Activated CD8-positive, alpha-beta T cell treated with anti-CD3 and anti-CD28 coated beads for 36 hours (primary cell): ENCODE measurements at regions not wholly inside any gene's neighbourhood (a gene's known extent, or its start where the extent isn't known, plus 50 kb on each side); places are given as distances from the start of the nearest gene placed in this dataset.

Source experiments
- ATAC-seq: fragments of 200-7000 bp; cut with Tn5 transposase; one replicate; pipeline ENCODE4 v1.10.0; 2021; ENCODE audit warnings: mild to moderate bottlenecking, moderate library complexity
- CTCF ChIA-PET: fragments of 350-600 bp; sonication (Branson Sonifier 250); formaldehyde crosslinking; loops from one replicate; lab custom pipeline; 2021; ENCODE audit warnings: antibody characterized with exemption; lab: Charles Lee
- POLR2A ChIA-PET: fragments of 350-600 bp; sonication (Branson Sonifier 250); formaldehyde crosslinking; loops from one replicate; lab custom pipeline; 2021; ENCODE audit warnings: antibody characterized with exemption; lab: Charles Lee
- DNase-seq: peaks from one replicate; pipeline ENCODE4 v3.0.0-alpha.2; 2020
- H3K27ac Mint-ChIP-seq: one replicate; pipeline ENCODE4 v1.8.0; 2021; ENCODE audit warnings: mild to moderate bottlenecking, mixed read lengths
- H3K27me3 Mint-ChIP-seq: one replicate; pipeline ENCODE4 v1.8.0; 2021; ENCODE audit warnings: mixed read lengths
- H3K36me3 Mint-ChIP-seq: one replicate; pipeline ENCODE4 v1.8.0; 2021; ENCODE audit warnings: low read depth, mixed read lengths
- H3K4me1 Mint-ChIP-seq: one replicate; pipeline ENCODE4 v1.8.0; 2021; ENCODE audit warnings: low read depth, mixed read lengths
- H3K4me3 Mint-ChIP-seq: one replicate; pipeline ENCODE4 v1.8.0; 2021; ENCODE audit warnings: mild to moderate bottlenecking, moderate library complexity, mixed read lengths
- H3K9me3 Mint-ChIP-seq: one replicate; pipeline ENCODE4 v1.8.0; 2021; ENCODE audit warnings: mixed read lengths
- intact Hi-C: fragments of 100-400 bp; cut with micrococcal nuclease; formaldehyde crosslinking; loops from one replicate; pipeline ENCODE4 v1.10.0; 2022
- TF ChIP-seq, protein P1 (sequence below): fragments of 200-600 bp; IDR thresholded peaks from one replicate; pipeline ENCODE4 v1.8.0; 2022; ENCODE audit warnings: antibody characterized with exemption, mild to moderate bottlenecking

- CTCF ChIA-PET: no interaction called here
- no peaks in the 10 kb centered on the region for H3K36me3 Mint-ChIP-seq
- POLR2A ChIA-PET: no interaction called here
- no peak for ATAC-seq
- intact Hi-C loops: no loop called here
- no peak overlapping the region for H3K27ac Mint-ChIP-seq
- no peaks in the 10 kb centered on the region for H3K4me1 Mint-ChIP-seq
- H3K4me3 Mint-ChIP-seq: no peak overlapping the region
- DNase-seq: no peak
- H3K27me3 Mint-ChIP-seq: peaks cover 2% of the 10 kb centered on the region
- H3K9me3 Mint-ChIP-seq: peaks cover 6% of the 10 kb centered on the region
- TF ChIP-seq, protein P1, sequence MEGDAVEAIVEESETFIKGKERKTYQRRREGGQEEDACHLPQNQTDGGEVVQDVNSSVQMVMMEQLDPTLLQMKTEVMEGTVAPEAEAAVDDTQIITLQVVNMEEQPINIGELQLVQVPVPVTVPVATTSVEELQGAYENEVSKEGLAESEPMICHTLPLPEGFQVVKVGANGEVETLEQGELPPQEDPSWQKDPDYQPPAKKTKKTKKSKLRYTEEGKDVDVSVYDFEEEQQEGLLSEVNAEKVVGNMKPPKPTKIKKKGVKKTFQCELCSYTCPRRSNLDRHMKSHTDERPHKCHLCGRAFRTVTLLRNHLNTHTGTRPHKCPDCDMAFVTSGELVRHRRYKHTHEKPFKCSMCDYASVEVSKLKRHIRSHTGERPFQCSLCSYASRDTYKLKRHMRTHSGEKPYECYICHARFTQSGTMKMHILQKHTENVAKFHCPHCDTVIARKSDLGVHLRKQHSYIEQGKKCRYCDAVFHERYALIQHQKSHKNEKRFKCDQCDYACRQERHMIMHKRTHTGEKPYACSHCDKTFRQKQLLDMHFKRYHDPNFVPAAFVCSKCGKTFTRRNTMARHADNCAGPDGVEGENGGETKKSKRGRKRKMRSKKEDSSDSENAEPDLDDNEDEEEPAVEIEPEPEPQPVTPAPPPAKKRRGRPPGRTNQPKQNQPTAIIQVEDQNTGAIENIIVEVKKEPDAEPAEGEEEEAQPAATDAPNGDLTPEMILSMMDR: no peak
These were observed 316.0 kb upstream of the MEX3C start for GRCh38 chr18:51513517-51513916.

DNA sequence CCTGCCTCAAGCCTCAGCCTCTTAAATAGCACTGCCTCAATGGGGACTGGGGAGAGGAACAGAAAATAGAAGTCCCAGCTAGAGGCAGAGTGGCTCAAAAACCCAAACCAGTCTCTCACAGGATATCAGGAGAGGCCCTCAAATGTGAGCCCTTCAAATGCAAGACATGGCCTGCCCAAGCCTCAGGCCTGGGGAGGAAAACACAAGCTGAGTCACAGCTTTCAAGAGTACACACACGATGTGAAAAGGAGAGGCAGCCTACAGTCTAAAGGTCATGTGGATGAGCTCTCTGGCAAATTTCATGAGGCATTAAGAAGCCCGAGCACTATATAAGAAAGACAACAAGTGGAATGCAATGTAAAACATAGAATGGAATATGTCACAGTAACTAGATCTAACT, 316.6 kb upstream of the MEX3C start:
- Mint-ChIP-seq H3K4me3 (no peak overlapping the region), H3K9me3 (peaks cover 2% of the 10 kb centered on the region), H3K27ac (no peak overlapping the region), H3K27me3 (peaks cover 2% of the 10 kb centered on the region), H3K4me1 (no peaks in the 10 kb centered on the region), H3K36me3 (no peaks in the 10 kb centered on the region)
- DNase-seq (no peak), ATAC-seq (no peak)
- TF ChIP-seq, protein P1: no peak
- POLR2A ChIA-PET: interaction anchor here (0.8 kb wide), 1 partner anchor 1160 kb away, joined by 3 read pairs; no protein-coding TSS in a partner anchor
- intact Hi-C loops: no loop called here
- CTCF ChIA-PET: no interaction called here

DNA sequence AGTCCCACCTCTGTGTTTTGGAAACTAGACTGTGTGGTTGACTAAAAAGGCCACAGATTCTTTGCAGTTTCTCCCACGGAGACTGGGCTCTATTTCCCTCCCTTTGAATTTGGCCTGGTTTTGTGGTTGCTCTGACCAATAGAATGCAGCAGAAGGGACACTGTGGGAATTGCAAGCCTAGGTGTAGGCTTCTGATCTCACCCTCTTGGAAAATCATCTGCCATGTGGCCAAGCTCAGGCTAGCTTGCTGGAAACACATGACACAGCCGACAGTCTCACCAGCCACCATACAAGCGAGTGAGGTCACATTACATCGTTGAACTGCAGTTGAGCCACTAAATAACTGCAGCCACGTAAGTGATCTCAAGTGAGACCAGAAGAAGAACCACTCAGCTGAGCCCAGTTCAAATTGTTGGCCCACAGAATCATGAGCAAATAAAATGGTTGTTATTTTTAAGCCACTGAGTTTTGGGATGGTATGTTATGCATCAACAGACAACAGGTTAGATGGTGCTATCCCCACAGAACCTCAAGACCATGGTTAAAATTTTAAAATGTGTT, 319.1 kb upstream of the MEX3C start:
- TF ChIP-seq, protein P1: no peak
- Mint-ChIP-seq H3K27ac (no peak overlapping the region), H3K4me3 (no peak overlapping the region), H3K27me3 (peaks cover 2% of the 10 kb centered on the region), H3K9me3 (no peaks in the 10 kb centered on the region), H3K4me1 (no peaks in the 10 kb centered on the region), H3K36me3 (no peaks in the 10 kb centered on the region)
- ChIA-PET POLR2A (no interaction called here), CTCF (no interaction called here)
- no peak for ATAC-seq
- DNase-seq: no peak
- intact Hi-C loops: no loop called here

- Mint-ChIP-seq H3K36me3 (no peaks in the 10 kb centered on the region), H3K27me3 (no peaks in the 10 kb centered on the region), H3K9me3 (no peaks in the 10 kb centered on the region), H3K4me3 (no peak overlapping the region), H3K27ac (no peak overlapping the region), H3K4me1 (no peaks in the 10 kb centered on the region)
- ChIA-PET POLR2A (no interaction called here), CTCF (no interaction called here)
- ATAC-seq (no peak), DNase-seq (no peak)
- TF ChIP-seq, protein P1: no peak
- intact Hi-C loops: no loop called here
These were observed 322.1 kb upstream of the MEX3C start for GRCh38 chr18:51519571-51519970.

DNA sequence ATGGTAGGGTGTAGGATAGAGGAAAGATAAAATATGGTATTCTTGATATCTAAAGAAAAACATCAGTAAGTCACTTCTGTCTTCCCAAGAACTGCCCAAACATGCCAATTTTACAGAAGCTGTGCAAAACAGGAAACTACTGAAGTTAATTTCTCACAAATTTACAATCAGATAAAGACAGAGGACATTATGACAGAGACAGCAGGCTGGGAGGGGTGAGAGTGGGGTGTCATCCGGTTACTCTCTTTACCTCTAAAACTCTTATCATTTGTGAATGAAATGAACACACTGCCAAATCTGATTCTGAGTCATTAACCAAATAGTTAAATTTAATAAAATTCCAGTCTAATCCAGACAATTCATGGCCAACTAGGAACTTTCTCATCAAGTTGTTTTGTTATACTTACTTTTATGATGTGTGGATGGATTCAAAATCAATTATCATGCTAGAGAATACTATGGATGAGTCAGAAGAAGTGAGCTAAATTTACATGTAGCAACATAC, 323.2 kb upstream of the MEX3C start:
- H3K9me3 Mint-ChIP-seq: no peaks in the 10 kb centered on the region
- TF ChIP-seq, protein P1: no peak
- intact Hi-C loops: no loop called here
- ChIA-PET POLR2A (no interaction called here), CTCF (no interaction called here)
- no peaks in the 10 kb centered on the region for H3K4me1 Mint-ChIP-seq
- H3K4me3 Mint-ChIP-seq: no peak overlapping the region
- H3K27me3 Mint-ChIP-seq: no peaks in the 10 kb centered on the region
- no peak for DNase-seq
- H3K27ac Mint-ChIP-seq: no peak overlapping the region
- no peak for ATAC-seq
- no peaks in the 10 kb centered on the region for H3K36me3 Mint-ChIP-seq
